CD14-positive monocyte (primary cell): ENCODE measurements at regions not wholly inside any gene's neighbourhood (a gene's known extent, or its start where the extent isn't known, plus 50 kb on each side); places are given as distances from the start of the nearest gene placed in this dataset.

Experiments
- DNase-seq, 3 donors: peaks; one replicate each; pipeline ENCODE4 v3.0.0-alpha.2; 2011 to 2022
- H2AFZ ChIP-seq: 2 replicates; pipeline ENCODE4 v1.6.0; 2012; ENCODE audit warnings: mild to moderate bottlenecking, low read depth, low read length, inconsistent platforms; ENCODE audit not compliant: insufficient read depth, poor library complexity, severe bottlenecking
- H3K27ac ChIP-seq, 2 donors: 1 replicate in 1 of 2; 2 replicates in 1 of 2; pipeline ENCODE4 v1.5.1; 2012 to 2013; ENCODE audit warnings: low read length in 2 of 2, control low read depth in 1 of 2, inconsistent platforms in 1 of 2, low read depth in 1 of 2, mild to moderate bottlenecking in 1 of 2
- H3K27me3 ChIP-seq, 2 donors: one replicate each; pipeline versions ENCODE4 v1.6.0 to v1.6.1; 2011 to 2013; ENCODE audit warnings: low read length in 2 of 2; ENCODE audit not compliant: control insufficient read depth in 2 of 2, insufficient read depth in 2 of 2
- H3K36me3 ChIP-seq, 2 donors: replicated peaks in 1 of 2; 1 replicate in 1 of 2; 2 replicates in 1 of 2; pipeline versions ENCODE4 v1.5.1 to v1.6.1; 2012 to 2013; ENCODE audit warnings: low read length in 2 of 2, control low read depth in 1 of 2, inconsistent platforms in 1 of 2, mild to moderate bottlenecking in 1 of 2; ENCODE audit not compliant: insufficient read depth in 2 of 2, control insufficient read depth in 1 of 2
- H3K4me1 ChIP-seq, 2 donors: 1 replicate in 1 of 2; 2 replicates in 1 of 2; pipeline versions ENCODE4 v1.5.1 to v1.6.1; 2012 to 2013; ENCODE audit warnings: low read length in 2 of 2, control low read depth in 1 of 2, inconsistent platforms in 1 of 2, mild to moderate bottlenecking in 1 of 2, moderate library complexity in 1 of 2; ENCODE audit not compliant: insufficient read depth in 2 of 2, control insufficient read depth in 1 of 2
- H3K4me2 ChIP-seq: replicated peaks from 2 replicates; pipeline ENCODE3; 2012; ENCODE audit warnings: low read length, moderate library complexity, mild to moderate bottlenecking; ENCODE audit not compliant: poor library complexity, severe bottlenecking; ENCODE audit errors: extremely low read depth
- H3K4me3 ChIP-seq, 3 experiments: fragments of 200-600 bp in 1 of 3; sonication (generic) in 1 of 3; replicated peaks in 1 of 3; 1 replicate in 2 of 3; 2 replicates in 1 of 3; pipeline ENCODE4 v1.5.1; 2011 to 2013; ENCODE audit warnings: low read length in 3 of 3, mild to moderate bottlenecking in 3 of 3, control low read depth in 2 of 3, low read depth in 2 of 3, inconsistent platforms in 1 of 3, moderate library complexity in 1 of 3
- H3K79me2 ChIP-seq: 2 replicates; pipeline ENCODE4 v1.6.0; 2012; ENCODE audit warnings: mild to moderate bottlenecking, control low read depth, inconsistent platforms, low read length, moderate library complexity; ENCODE audit not compliant: insufficient read depth
- H3K9ac ChIP-seq: 2 replicates; pipeline ENCODE4 v1.6.0; 2017; ENCODE audit warnings: low read length, mild to moderate bottlenecking; ENCODE audit not compliant: insufficient read depth, poor library complexity, severe bottlenecking
- H3K9me3 ChIP-seq, 2 donors: replicated peaks in 1 of 2; 1 replicate in 1 of 2; 2 replicates in 1 of 2; pipeline versions ENCODE4 v1.5.1 to v1.6.1; 2012 to 2013; ENCODE audit warnings: low read length in 2 of 2, control low read depth in 1 of 2; ENCODE audit not compliant: control insufficient read depth in 1 of 2, insufficient read depth in 1 of 2
- H4K20me1 ChIP-seq: 2 replicates; pipeline ENCODE4 v1.6.0; 2012; ENCODE audit warnings: mild to moderate bottlenecking, low read length, control low read depth, moderate library complexity; ENCODE audit not compliant: insufficient read depth
- H3K27ac Mint-ChIP-seq, 7 donors: one replicate each; pipeline ENCODE4 v1.8.0; 2020; ENCODE audit warnings: mild to moderate bottlenecking in 7 of 7, mixed read lengths in 7 of 7, moderate library complexity in 6 of 7, inconsistent platforms in 2 of 7
- H3K27me3 Mint-ChIP-seq, 3 donors: one replicate each; pipeline ENCODE4 v1.8.0; 2021 to 2022; ENCODE audit warnings: low read depth in 3 of 3, mild to moderate bottlenecking in 3 of 3, mixed read lengths in 3 of 3, moderate library complexity in 3 of 3, inconsistent platforms in 1 of 3
- H3K36me3 Mint-ChIP-seq, 2 donors: one replicate each; pipeline ENCODE4 v1.8.0; 2020; ENCODE audit warnings: mixed read lengths in 2 of 2, inconsistent platforms in 1 of 2, mild to moderate bottlenecking in 1 of 2
- H3K4me1 Mint-ChIP-seq: one replicate; pipeline ENCODE4 v1.8.0; 2020; ENCODE audit warnings: mild to moderate bottlenecking, mixed read lengths
- H3K4me3 Mint-ChIP-seq, 2 donors: one replicate each; pipeline ENCODE4 v1.8.0; 2020; ENCODE audit warnings: mild to moderate bottlenecking in 2 of 2, mixed read lengths in 2 of 2, moderate library complexity in 1 of 2
- H3K9me3 Mint-ChIP-seq, 7 donors: one replicate each; pipeline ENCODE4 v1.8.0; 2020 to 2022; ENCODE audit warnings: mixed read lengths in 7 of 7, mild to moderate bottlenecking in 6 of 7, moderate library complexity in 6 of 7, inconsistent platforms in 2 of 7
- WGBS: methylation state at CpG from one replicate; pipeline ENCODE4 v1.1.5; 2013; ENCODE audit warnings: missing lambda C conversion rate; ENCODE audit not compliant: insufficient coverage; 5-methylcytosine and 5-hydroxymethylcytosine counted together
- intact Hi-C, 2 donors: fragments of 100-400 bp; cut with micrococcal nuclease; formaldehyde crosslinking; loops; one replicate each; pipeline versions ENCODE4 v1.15.0 to v1.15.1; 2023
- TF ChIP-seq, protein P1 (sequence below): fragments of 200-600 bp; IDR thresholded peaks from one replicate; pipeline ENCODE4 v1.8.0; 2022; ENCODE audit warnings: antibody characterized with exemption, mild to moderate bottlenecking

DNA sequence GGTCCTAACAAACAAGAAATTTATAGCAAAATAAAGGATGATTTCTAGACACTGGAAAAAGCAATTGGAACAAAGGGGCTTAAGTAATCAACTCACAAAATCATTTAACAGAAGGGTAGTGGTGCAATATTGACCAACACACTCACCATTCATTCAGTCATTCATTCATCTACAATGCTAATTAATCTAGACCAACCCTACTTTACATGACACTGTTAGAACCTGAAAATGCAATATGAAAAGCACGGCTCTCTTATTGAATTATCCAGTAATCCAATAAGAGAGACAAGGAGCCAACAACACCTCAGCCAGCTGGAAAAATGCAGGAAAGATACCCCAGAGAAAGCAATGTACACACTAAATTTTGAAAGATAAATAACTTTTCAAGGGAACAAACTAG is 310.8 kb upstream of the NR5A2 start:
- WGBS: 100% methylated on average over 1 of the region's 1 CpG
- Mint-ChIP-seq H3K36me3 (no peaks in the 10 kb centered on the region), H3K27me3 (peaks cover 0 to 2% (median 0%) of the 10 kb centered on the region in 3 donors), H3K4me3 (no peak overlapping the region), H3K27ac (no peak overlapping the region), H3K9me3 (peaks cover 2 to 12% (median 5%) of the 10 kb centered on the region in 7 donors), H3K4me1 (peaks cover 2% of the 10 kb centered on the region)
- Histone ChIP-seq H3K4me3 (no peak overlapping the region), H3K36me3 (no peaks in the 10 kb centered on the region), H3K4me2 (no peak overlapping the region), H3K9me3 (peaks cover under 1 to 4% of the 10 kb centered on the region in 2 donors), H3K27ac (no peak overlapping the region), H2AFZ (no peak overlapping the region), H3K4me1 (no peaks in the 10 kb centered on the region), H3K79me2 (no peaks in the 10 kb centered on the region), H3K9ac (no peak overlapping the region), H4K20me1 (no peaks in the 10 kb centered on the region), H3K27me3 (no peaks in the 10 kb centered on the region)
- TF ChIP-seq, protein P1, sequence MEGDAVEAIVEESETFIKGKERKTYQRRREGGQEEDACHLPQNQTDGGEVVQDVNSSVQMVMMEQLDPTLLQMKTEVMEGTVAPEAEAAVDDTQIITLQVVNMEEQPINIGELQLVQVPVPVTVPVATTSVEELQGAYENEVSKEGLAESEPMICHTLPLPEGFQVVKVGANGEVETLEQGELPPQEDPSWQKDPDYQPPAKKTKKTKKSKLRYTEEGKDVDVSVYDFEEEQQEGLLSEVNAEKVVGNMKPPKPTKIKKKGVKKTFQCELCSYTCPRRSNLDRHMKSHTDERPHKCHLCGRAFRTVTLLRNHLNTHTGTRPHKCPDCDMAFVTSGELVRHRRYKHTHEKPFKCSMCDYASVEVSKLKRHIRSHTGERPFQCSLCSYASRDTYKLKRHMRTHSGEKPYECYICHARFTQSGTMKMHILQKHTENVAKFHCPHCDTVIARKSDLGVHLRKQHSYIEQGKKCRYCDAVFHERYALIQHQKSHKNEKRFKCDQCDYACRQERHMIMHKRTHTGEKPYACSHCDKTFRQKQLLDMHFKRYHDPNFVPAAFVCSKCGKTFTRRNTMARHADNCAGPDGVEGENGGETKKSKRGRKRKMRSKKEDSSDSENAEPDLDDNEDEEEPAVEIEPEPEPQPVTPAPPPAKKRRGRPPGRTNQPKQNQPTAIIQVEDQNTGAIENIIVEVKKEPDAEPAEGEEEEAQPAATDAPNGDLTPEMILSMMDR: no peak
- DNase-seq: no peak
- intact Hi-C loops: no loop called here

DNA sequence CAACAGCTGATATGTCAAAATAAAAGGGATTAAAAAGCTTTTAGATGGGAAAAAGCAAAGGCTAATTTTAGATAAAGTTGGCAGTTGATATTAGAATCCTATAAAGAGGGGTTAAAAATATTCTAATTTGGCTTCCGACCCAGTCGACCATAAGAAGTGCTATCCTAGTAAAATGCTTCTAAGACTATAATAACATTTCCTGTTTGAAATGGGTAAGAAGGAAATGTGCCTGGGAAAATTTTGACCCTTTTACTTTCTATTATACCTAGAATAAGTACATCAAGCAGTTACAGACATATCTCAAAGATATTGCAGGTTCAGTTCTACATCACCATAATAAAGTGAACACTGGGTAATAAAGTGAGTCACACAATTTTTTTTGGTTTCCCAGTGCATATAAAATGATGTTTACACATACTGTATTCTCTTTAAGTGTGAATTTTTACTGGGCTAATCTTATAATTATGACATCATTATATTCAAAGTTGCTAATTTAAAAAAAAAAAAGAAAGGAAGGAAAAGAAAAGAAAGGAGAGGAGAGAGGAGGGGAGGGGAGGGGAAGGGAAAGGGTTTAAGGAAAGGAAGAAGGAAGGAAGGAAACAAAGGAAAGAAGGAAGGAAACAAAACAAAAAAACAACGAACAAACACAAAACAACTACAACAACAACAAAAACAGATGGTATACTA is 308.2 kb upstream of the NR5A2 start:
- intact Hi-C loops: no loop called here
- no peaks in the 10 kb centered on the region for H3K36me3 Mint-ChIP-seq
- no CpG with 5 or more reads among the region's 3 CpGs for WGBS
- H3K4me3 ChIP-seq: no peak overlapping the region
- H3K27me3 ChIP-seq: no peaks in the 10 kb centered on the region
- H2AFZ ChIP-seq: no peak overlapping the region
- DNase-seq: no peak
- H3K9ac ChIP-seq: no peak overlapping the region
- no peaks in the 10 kb centered on the region for H4K20me1 ChIP-seq
- H3K9me3 Mint-ChIP-seq: no peaks in the 10 kb centered on the region
- H3K27ac Mint-ChIP-seq: no peak overlapping the region
- no peak overlapping the region for H3K27ac ChIP-seq
- no peaks in the 10 kb centered on the region for H3K4me1 ChIP-seq
- TF ChIP-seq, protein P1: no peak
- H3K79me2 ChIP-seq: no peaks in the 10 kb centered on the region
- H3K4me3 Mint-ChIP-seq: no peak overlapping the region
- no peak overlapping the region for H3K4me2 ChIP-seq
- H3K36me3 ChIP-seq: no peaks in the 10 kb centered on the region
- peaks cover 2% of the 10 kb centered on the region for H3K4me1 Mint-ChIP-seq
- no peaks in the 10 kb centered on the region for H3K9me3 ChIP-seq
- H3K27me3 Mint-ChIP-seq: peaks cover 0 to 3% (median 2%) of the 10 kb centered on the region in 3 donors
